Transverse colon (tissue), 3 donors: ENCODE measurements at regions not wholly inside any gene's neighbourhood (a gene's known extent, or its start where the extent isn't known, plus 50 kb on each side); places are given as distances from the start of the nearest gene placed in this dataset.
"Not testable (repeated sequence)": the region's sequence is repeated elsewhere in the genome, so short reads cannot be mapped to it uniquely, and the experiment has no call there.

Source experiments
- CTCF ChIP-seq, 5 experiments: fragments of 200-600 bp in 3 of 5; fragments of 450-650 bp in 2 of 5; sonication (generic) in 3 of 5; IDR thresholded peaks; 1 replicate in 2 of 5; 2 replicates in 3 of 5; pipeline ENCODE4 v1.5.1; 2016 to 2017; ENCODE audit warnings: antibody characterized with exemption in 5 of 5, inconsistent platforms in 3 of 5, mild to moderate bottlenecking in 2 of 5, moderate library complexity in 1 of 5
- EP300 ChIP-seq: sonication (generic); formaldehyde crosslinking; IDR thresholded peaks from one replicate; pipeline ENCODE4 v1.6.1; 2017; ENCODE audit warnings: antibody characterized with exemption, low read depth

GRCh38 chr20:47912165-47912564, 126.9 kb upstream of the SULF2 start:
- not testable (repeated sequence) for TF ChIP-seq EP300; CTCF (IDR thresholded peaks at IDR 0.05)
